Fibroblast of skin of right quadriceps (primary cell): ENCODE measurements at regions not wholly inside any gene's neighbourhood (a gene's known extent, or its start where the extent isn't known, plus 50 kb on each side); places are given as distances from the start of the nearest gene placed in this dataset.
"Not testable (repeated sequence)": the region's sequence is repeated elsewhere in the genome, so short reads cannot be mapped to it uniquely, and the experiment has no call there.

Experiments
- DNase-seq: peaks from one replicate; pipeline ENCODE4 v3.0.0-alpha.2; 2013

DNA sequence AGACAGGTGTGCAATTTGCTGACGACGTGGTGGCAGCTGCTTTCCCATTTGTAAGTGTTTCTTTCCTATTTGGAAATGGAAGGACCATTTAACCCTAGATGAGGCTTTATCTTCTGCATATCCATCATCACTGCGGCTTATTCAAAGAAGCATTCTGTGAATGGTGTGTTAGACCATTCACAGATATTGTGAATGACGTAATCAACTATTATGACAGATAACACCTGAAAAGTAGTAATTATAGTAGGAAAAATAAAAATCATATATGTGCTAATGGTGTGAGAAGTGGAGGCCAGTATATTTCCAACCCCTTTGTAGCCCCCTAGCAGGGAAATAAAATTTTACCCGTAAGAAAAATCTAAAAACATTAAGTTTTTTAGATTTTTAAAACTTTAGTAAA is 424.5 kb upstream of the CRIM1 start:
- DNase-seq = no peak

DNA sequence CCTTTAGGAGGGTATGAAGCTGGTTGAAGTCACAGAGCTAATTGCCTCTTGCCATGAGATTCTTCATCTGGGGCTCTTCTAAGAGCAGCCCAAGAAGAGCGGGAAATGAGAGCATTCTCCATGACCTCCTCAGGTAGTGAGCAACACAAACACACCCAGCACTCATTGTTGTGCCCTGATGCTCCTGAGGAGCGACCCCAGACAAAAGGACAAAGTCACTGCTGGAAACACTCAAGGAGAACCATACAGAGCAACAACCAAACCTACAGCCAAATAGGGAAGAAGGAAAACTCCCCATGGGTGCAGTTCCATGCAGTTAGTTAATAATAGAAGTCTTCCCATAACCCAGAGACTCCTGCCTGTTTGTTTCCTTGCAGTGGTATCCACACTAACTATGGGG is 426.0 kb upstream of the CRIM1 start:
- DNase-seq = no peak

DNA sequence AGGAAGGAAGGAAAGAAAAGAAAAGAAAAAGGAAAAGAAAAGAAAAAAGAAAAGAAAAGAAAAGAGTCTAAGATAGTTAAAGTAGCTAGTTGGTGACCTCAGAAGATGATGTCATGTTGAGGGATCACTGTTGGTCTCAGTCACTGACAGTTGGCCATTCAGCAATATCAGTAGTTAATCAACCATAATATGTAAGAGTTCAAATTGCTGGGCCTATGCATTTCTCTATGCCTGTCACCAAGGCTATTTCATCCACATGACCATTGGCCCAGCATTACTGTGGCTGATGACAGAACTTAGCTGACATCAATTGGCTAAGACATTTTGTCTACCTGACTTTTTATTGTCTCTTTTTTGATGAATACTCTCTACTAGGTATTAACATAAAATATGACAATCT is 435.5 kb upstream of the CRIM1 start:
- DNase-seq = no peak

DNA sequence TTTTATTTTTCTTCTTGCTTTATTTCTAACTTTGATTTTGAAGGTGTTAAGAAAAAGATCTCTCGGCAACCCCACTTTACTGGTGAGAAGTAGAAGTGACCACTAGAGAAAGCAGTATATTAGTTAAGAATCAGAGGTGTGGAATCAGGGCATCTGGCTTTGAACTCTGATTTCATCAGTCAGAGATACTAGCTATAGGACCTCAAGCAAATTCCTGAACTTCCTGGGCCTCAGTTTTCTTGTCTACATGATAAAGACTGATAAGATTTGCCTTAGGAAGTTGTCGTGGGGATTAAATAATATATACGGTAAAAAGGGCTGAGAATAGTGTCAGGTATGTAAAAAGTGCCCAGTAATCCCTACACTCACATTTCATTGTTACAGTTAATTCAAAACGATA is 440.3 kb upstream of the CRIM1 start:
- no peak for DNase-seq

DNA sequence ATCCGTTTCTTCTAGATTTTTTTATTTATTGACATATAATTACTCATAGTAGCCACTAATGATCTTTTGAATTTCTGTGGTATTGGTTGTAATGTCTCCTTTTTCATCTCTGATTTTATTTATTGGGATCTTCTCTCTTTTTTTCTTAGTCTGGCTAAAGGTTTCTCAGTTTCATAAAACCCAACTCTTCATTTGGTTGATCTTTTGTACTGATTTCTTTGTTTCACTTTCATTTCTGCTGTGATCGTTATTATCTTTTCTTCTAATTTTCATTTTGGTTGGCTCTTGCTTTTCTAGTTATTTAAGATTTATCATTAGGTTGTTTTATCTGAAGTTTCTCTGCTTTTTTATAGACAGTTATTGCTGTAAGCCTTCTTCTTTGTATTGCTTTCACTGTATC is 463.6 kb upstream of the CRIM1 start:
- no peak for DNase-seq

DNA sequence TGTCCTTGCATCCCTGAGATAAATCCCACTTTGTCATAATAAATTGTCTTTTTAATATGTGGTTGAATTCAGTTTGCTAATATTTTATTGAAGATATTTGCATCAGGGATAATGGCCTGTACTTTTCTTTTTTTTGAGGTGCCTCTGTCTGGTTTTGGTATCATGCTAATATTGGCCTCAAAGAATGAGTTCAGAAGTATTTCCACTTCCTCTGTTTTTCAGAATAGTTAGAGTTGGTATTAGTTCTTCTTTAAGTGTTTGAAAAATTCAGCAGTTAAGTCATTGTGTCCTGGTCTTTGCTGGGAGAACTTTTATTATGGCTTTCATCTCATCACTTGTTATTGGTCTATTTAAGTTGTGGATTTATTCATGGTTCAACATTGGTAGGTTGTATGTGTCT is 464.1 kb upstream of the CRIM1 start:
- DNase-seq = no peak

DNA sequence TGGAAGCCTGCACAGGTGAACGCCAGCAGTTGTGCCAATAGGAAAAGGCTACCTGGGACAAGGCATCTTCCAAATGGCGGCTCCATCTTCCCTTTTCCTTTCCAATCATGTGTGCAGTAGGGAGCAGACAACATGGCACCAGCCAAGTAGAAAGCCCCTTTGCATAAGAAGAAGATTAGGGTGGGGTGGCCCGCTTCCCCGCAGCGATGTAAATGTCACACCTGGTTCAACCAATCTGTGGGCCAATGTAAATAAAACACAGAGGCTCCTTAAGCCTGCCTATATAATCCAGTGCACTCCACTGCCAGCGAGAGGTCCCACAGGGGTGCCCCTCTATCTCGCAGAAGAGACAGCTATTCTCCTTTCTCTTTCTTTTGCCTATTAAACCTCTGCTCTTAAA is 468.4 kb upstream of the CRIM1 start:
- no peak for DNase-seq

DNA sequence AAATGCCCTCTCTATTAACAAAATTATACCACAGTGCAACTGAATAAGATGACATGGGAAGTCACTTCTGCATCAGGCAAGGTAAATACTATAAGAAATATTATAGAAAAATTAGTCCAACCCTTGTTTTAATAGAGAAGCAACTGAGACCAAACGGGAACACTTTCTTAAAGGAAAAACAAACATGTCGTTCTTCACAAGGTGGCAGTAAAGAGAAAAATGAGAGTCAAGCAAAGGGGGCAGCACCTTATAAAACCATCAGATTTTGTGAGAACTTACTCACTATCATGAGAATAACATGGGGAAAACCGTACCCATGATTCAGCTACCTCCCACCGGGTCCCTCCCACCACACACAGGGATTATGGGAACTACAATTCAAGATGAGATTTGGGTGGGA is 481.7 kb upstream of the CRIM1 start:
- DNase-seq = no peak

DNA sequence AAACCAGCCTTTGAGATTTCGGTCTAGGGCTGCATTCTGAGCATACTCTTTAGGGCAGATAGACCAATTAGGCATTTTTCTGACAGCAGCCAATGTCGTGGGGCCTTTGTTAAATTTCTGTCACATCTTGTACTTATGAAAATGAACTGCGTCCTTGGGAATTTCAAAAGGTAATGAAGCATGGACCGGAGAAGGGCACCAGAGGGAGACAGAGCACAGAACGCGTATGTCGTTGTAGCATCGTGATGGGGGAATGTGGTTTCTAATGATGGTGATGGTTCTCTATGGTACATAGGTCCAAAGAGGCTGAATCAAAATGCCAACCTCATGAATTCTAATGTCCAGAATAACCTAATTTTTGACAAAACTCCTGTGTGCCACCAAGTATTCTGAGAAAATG is 483.9 kb upstream of the CRIM1 start:
- DNase-seq = no peak

DNA sequence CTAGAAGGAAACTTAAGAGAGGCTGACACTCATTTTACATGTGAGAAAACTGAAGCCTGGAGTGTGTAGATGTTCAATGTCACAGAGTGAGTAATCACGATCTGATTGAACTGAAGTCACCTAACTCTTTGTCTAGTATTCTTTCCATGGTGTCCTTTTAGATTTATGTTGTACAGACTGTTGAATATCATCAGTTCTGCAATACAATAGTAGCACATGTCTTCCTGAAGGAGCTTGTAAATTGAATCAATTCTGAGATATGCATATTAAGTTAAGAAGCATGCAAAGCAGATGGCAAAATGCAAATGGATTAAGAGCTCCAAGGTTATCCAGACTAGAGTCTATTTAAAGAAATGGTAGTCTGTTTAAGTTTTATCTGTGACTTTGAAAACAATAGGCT is 484.9 kb upstream of the CRIM1 start:
- DNase-seq = no peak

DNA sequence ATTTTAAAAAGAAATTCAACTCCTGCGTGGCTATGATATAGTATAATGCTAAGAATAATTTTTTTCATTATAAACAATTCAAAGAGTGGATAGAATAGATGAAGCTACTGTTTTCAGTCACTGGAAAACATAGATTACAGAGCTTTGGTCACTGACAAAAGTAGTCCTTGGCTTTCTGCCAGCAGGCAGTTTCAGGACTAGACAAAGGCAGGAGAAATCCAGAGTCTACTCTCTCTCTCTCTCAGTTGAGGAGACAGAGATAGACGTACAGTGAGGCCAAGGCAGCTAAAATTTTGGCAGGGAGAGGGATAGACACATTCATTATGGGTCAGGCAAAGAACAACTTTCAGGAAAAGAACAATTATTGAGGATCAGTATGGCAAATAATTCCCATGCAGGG is 491.4 kb upstream of the CRIM1 start:
- DNase-seq = no peak

DNA sequence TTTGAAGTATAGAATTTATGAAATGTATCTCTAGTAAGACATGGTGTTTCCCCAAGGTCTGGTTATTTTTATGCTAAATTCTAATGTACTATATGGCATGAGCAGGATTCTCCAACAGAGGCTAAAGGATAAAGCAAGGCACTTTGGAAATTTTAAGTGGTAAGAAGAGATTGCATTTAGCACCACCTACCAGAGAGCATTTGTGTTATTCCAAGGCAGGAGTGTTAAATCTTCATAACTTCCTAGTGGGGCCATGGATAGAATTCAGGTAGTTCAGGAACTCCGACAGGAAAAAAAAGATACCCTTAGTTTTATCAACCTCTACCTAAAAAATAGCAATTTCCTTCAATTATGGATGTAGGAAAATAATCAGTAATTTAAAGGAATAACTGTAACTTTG is 497.4 kb upstream of the CRIM1 start:
- no peak for DNase-seq

DNA sequence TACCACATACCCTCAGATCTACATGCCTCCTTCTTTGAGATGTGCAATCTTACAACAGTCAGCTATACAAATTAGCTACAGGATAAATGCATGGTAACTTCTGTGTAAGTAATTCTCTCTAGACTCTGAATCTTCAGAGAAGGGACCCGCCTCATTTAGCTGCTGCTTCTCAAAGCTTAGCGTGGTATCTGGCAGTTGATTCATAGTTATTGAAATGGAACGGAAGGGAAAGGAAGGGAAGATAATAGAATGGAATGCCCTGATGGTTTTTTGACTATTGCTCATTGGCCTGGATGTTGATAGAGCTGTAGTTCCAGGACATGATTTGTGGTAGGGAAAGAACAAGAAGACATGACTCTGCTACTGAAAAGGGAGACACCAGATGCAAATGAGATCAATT is 498.1 kb upstream of the CRIM1 start:
- DNase-seq = no peak

DNA sequence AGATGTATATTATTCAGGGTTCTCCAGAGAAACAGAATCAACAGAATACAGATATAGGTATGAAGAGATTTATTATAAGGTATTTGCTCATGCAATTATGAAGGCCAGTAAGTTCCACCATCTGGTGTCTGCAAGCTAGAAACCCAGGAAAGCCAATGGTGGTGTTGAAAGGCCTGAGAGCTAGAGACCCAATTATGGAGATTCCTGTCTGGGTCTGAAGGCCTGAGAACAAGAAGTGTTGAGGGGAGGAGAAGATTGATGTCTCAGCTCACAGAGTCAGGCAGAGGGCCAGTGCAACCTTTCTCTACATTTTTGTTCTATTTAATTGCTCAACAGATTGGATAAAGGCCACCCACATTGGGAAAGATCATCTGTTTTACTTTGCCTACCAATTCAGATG is 524.2 kb upstream of the CRIM1 start:
- DNase-seq = no peak

DNA sequence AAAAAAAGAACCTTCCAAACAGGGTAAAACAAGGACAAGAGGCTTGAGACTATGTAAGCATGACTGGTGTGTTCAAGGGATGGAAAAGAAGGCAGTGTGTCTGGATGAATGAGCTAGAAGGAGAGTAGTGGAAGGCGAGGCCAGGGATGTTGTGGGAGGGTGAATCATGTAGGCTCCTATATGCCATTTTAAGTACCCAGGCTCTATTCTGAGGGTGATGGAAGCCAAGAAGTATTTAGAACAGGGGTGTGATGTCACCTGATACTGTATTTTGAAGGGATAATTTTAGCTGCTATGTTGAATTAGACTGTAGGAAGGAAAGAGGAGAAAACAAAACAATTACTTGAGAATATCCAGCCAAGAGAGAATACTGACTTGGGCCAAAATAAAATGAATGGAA is 524.7 kb upstream of the CRIM1 start:
- no peak for DNase-seq

DNA sequence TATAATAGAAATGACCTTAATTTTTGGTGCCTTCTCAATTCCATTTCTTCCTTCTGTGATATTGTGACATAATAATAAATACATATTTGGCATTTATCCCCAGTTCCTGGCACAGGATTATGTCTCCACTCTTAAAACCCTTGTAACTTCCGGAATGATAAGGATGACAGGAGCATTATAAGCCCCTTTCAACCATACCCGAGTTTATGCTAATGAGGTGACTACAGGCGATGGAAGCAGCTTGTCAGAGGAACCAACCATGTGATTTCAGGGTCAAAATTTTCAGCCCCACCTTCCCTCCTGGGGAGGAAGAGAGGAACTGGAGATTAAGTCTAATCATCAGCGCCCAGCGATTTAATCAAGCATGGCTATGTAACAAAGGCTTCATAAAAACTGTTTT is 528.5 kb upstream of the CRIM1 start:
- no peak for DNase-seq

DNA sequence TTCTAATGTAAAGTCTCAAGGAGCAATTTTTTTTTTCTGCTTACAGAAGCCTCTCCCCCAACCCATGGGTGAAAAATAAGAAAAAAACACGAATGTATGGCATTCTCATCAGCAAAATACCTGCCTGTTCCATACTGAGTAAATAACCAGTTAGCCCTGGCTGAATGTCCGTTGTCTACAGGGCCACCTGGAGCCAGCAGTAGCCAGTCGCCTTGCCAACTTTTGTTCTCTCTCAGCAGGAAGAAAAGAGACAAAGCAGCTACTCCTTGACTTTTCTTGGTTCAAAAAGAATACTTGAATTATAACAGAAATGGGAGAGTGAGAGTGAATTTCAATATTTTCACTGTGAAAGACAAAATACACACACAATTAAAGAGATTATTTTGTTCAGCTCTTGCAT is 532.9 kb upstream of the CRIM1 start:
- no peak for DNase-seq

DNA sequence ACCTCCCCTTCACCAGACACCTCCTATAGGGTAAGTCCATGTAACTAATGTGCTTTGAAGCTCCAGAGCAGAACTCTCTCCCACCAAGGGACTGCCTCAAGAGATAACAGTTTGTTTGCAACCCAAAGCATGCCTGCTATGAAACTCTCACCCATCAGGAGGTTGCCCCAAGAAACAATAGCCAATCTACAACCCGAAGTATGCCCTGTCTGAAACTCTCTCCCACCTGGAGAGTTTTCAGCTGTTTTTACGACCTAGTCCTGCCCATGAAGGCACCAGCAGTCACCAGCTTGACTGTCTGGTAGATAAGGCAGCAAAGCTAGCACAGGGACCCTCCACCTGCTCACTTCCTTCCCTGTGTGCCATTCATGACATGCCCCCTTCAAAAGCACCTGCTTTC is 533.9 kb upstream of the CRIM1 start:
- no peak for DNase-seq

DNA sequence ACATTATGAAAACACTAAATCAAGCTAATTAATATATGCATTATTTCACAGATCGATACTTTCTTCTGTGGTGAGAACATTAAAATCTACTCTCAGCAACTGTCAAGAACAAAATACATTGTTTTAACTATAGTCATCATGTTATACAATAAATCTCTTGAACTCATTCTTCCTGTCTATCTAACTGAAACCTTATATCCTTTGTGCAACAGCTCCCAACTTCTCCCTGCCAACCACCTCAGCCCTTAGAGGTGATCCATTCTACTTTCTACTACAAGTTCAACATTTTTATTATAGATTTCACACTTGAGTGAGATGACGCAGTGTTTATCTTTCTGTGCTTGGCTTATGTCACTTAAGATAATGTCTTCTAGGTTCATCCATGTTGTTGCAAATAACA is 535.2 kb upstream of the CRIM1 start:
- no peak for DNase-seq

DNA sequence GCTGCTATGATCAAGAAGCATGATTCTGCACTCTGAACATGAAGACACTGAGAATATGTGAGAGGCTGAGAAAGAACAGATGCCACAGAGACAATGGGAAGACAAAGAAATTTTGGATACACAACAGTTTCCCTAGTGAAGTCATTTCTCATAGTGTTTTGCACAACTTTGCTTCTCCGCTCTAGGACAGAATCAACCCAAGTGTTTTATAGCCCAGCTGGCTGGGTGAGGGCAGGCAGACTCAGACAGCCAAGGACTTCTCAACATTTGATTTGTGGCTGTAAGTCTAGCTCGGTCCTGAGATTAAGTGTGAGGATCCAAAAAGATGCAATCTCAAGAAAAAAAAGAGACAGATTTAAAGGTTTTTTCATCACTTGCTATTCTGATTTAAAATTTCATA is 536.5 kb upstream of the CRIM1 start:
- no peak for DNase-seq

DNA sequence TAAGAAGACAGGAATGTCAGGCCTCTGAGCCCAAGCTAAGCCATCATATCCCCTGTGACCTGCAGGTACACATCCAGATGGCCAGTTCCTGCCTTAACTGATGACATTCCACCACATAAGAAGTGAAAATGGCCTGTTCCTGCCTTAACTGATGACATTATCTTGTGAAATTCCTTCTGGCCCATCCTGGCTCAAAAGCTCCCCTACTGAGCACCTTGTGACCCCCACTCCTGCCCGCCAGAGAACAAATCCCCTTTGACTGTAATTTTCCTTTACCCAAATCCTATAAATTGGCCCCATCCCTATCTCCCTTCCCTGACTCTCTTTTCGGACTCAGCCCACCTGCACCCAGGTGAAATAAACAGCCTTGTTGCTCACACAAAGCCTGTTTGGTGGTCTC is 537.2 kb upstream of the CRIM1 start:
- not testable (repeated sequence) for DNase-seq

DNA sequence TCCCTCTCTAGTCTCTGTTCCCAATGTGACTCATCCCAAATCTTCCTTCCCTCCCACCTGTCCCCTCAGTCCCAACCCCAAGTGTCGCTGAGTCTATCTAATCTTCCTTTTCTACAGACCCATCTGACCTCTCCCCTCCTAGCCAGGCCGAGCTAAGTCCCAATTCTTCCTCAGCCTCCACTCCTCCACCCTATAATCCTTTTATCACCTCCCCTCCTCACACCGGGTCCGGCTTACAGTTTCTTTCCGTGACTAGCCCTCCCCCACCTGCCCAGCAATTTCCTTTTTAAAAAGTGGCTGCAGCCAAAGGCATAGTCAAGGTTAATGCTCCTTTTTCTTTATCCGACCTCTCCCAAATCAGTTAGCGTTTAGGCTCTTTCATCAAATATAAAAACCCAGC is 541.0 kb upstream of the CRIM1 start:
- DNase-seq = not testable (repeated sequence)

DNA sequence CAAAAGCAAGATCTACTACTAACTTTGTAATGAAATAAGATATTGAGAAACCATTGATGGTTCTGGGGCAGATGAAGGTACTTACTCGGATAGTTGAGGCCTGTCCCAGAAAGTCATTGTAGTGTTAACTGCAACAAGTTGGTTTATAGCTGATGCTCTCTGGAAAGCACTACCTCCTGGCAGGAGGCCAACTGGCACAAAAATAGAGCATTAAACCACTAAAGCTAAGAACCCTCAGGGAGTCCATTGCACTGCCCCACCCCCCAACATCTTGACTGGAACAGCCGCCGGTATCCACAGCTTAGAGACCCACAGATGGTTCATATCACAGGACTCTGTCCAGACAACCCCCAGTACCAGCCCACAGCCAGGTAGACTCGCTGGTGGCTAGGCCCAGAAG is 552.5 kb upstream of the CRIM1 start:
- no peak for DNase-seq

DNA sequence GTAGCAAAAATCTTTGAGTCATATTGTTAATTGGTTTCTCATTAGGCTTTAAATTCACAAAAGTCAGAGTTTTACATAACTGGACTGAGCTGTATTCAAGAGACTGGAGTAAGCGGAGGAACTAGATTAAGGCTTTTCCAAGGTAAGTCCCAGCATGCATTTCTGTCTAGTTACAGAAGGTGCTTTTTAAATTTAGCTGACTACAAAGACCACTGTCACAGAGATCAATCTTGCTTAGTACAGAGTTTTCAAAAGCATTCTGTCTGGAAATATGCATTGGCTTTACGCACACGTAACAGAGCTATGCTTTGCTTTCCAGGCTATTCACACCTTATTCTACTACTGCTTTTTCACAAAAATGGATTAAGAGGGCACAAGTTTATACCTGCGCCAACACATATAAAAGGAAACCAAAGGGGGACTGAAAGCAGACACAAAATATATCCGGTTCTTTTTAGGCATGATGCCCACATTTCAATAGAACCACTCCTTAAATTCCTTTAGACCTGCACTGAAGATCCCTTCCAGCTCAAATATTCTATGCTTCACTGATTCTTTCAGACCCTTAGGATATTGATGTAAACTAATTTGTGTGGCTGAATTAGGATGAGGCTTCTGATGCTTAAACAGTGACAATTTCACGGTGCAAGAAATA is 560.7 kb upstream of the CRIM1 start:
- DNase-seq = no peak

DNA sequence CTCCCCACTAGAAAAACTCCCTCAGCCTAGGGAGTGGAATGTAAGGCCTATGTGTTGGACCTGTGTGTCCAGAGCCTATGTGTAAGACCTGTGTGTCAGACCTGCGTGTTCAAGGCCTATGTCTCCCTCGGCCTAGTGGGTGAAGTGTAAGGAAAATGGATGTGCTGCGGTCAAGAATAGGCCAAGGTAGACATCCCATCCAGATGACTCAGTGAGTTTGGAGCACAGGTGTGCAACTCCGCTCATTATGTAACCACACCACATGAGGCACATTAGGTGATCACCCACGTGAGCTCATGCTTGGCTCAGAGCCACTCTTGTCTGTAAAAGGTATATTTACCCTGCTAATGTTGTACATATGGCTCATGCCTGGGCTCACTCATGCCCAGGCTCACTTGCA is 565.3 kb upstream of the CRIM1 start:
- DNase-seq = no peak

DNA sequence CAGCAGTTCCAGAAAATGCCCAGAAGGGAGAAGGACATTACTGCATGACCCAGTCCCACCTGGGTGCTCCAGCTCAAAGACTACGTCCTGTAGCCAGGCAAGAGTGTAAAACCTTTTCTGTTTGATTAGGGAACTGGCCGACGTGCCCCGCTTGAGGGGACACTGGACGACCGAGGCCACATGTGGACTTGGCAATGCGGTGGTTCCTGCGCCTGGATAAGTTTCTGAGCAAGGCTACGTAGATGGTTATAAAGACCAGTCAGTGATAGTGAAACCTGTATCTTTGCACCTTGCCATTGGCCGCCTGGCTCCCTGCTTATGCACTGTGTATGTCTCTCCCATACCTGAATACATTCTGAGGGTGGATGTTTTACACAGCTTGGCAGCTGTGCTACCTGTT is 567.0 kb upstream of the CRIM1 start:
- no peak for DNase-seq
